Stimulated activated CD8-positive, alpha-beta memory T cell treated with anti-CD3 and anti-CD28 coated beads, Interleukin-15, amount 100 ng/mL, for 4 hours (primary cell): ENCODE measurements at regions not wholly inside any gene's neighbourhood (a gene's known extent, or its start where the extent isn't known, plus 50 kb on each side); places are given as distances from the start of the nearest gene placed in this dataset.
"Not testable (repeated sequence)": the region's sequence is repeated elsewhere in the genome, so short reads cannot be mapped to it uniquely, and the experiment has no call there.

ENCODE experiments used
- DNase-seq, 2 donors: peaks; one replicate each; pipeline ENCODE4 v3.0.0-alpha.2; 2020; ENCODE audit warnings: low read depth in 2 of 2

DNA sequence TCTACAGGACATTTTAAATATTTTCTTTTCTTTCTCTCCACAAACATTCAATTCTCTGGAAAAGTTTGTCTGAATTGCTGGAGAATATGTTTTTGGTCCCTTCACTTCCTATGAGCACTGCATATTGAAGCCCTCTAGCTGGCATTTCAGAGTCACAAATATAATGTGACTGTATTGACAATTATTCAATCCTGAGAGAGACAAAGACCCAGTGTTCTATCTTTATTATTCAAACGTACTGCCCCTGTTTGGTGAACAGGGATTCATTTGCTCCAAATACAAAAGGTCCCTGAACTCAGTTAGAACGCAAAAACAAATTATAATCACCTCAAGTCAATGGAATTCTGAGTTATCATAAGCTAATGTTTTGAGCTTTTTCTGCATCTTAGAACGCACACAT lies 173.1 kb upstream of the CDIN1 start:
- DNase-seq = no peak

DNA sequence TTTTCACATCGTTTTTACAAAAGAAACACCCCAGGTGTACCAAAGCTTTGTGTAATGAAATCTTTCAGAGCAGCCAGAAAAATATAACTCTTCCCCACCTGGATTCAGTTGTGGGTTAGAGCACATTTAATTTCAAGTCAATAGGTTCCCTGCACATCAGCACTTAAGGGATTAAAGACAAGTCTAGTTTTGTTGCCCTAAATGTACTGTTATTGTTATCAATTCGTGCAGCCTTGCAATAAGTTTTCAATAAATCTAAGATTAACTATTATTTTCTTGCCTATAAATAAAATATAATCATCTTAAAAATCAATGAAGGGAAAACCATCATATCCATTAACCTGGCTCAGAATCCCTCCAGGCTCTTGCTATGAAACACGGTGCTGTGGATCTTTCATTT lies 172.5 kb upstream of the CDIN1 start:
- DNase-seq = no peak

DNA sequence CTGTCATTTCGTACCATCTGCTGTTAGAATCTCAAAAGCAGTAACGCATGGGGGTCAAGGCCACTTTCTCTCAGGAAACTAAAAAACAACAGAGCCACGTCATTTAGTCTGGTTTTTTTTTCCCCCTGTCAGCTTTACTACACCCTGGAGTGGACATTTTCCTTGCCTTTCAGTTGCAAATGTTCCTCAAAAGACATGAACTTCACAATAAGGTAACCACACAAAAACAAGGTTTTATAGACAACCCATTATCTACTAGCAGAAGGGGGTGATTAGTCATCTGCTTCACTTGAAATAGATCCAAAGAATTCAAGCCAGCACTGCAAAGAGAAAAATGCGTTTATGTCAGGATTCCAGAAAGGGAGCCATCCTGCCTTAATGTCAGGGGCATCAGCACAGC lies 171.8 kb upstream of the CDIN1 start:
- no peak for DNase-seq

DNA sequence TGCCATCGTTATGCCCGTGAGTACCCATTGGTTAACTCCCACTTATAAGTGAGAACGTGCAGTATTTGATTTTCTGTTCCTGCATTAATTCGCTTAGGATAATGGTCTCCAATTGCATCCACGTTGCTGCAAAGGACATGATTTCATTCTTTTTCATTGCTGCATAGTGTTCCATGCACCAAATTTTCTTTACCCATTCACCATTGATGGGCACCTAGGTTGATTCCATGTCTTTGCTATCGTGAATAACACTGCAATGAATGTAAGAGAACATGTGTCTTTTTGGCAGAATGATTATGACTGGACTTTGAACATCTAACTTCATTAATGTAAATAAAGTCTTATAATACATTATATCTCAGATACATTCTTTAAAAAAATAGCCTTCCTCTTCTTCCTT lies 169.6 kb upstream of the CDIN1 start:
- no peak for DNase-seq

GRCh38 chr15:36414670-36415069 lies 164.8 kb upstream of the CDIN1 start:
- no peak for DNase-seq

- no peak for DNase-seq
Measured at GRCh38 chr15:36415643-36416042, 163.8 kb upstream of the CDIN1 start.

- DNase-seq = no peak
Measured at GRCh38 chr15:36422631-36423030, 156.8 kb upstream of the CDIN1 start.

- DNase-seq = no peak
Measured at GRCh38 chr15:36426691-36427090, 152.7 kb upstream of the CDIN1 start.

DNA sequence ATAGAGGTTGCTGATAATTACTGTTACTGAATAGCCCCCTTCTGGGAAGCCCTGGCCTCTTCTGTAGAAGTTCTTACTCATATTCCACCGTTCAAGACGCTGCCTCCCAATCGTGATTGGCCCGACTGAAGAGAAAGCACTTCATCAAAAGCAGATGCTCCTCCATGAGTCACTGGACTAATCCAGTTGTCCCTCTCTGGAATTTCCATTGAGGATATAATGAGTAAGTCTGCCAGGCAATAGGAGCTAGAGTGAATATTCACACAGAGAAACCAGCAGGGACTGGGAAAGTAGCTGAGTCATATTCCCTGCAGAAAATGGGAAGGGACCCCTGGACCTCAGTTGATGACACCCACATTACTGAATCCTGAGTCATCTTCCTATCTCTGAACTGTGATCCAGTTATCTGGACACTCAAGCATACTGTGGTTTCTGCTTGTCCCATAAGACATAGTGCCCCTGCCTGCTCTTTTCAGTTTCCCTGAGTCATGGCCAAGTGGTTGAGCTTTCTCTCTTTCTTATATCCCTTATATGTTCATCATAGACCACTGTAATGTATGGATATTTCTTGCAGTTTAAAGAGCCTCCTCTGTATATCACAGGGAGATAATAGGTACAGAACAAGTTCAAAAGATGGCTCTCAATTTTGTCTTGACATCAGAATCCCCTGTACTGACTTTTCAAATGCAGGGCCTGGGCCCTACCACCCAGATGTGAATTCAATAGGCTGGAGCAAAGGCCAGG lies 151.2 kb upstream of the CDIN1 start:
- DNase-seq = no peak

DNA sequence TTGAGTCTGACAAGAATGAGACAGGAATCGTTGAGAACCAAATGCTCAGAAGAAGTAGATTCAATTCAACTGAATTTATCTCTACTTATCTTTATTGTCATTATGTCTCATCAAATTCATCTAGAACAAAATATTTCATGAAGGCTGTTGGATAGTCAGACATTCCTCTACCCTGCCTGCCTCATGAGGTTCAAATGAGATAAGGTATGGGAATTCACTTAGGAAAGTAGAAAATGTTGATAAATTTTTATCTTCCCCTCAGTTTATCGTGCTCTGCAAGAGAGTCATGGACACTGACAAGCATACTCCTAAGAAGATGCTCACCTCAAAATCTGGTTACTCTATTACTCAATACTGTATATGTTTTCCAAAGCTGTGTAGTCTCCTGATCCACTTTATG lies 149.7 kb upstream of the CDIN1 start:
- no peak for DNase-seq

DNA sequence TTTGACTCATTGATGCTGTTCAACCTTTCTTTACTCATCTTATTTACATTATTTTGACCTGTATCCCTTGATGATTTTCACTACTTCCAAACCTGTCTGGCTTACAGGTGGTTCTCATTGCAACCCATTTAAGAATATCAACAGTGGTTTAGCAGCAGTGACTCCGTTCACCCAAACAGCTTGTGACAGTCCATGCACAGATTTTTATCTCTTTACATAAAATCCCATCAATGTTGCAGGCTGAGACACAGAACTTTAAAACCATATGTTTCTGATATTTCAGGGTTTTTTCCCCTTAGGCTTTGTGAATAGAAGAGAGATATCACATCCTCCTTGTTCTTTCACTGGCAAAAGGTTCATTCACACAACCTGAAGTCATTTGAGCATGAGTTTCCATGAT lies 149.1 kb upstream of the CDIN1 start:
- DNase-seq = no peak

DNA sequence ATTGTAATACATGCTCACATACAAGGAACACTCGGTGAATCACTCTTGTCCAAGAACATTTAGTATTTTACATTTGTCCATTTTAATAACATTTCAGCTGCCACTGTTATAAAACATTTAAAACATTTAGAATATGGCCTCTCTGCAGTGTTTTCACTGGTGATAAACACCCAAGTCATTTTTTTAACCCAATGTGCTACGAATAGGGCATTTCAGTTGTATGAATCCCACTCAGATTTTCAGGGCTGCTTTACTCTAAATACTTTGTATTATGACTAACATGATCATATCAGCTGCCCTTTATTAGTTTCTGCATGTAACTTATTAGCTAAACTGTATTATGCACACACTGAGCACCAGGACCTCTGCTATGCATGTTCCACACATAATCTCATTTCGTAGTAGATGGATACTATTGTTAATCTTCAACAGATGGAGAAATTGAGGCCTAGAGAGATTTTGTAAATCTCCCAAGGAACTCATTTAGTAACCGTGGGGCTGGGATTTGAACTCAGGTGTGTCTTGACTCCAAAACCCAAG lies 148.6 kb upstream of the CDIN1 start:
- no peak for DNase-seq

DNA sequence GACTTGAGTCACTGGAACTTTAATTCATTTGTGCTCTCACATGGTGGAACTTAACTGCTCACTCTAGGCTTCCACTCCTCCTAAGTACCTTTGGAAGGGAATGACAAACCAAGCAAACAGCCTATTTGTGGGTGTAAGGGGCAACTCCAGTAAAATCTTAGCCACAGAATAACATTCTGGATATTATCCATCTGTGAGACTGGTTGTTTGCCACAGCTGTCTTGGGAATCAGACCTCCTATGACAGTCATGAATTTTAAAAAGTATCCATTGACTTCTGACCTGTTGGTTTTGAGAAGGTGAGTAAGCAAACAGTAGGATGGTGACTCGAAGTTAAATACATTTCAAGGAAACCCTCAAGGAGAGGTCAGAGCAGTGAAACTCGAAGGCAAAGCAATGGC lies 147.3 kb upstream of the CDIN1 start:
- no peak for DNase-seq

GRCh38 chr15:36434177-36434576 lies 145.2 kb upstream of the CDIN1 start:
- no peak for DNase-seq

- DNase-seq = no peak
Measured at GRCh38 chr15:36438499-36438898, 140.9 kb upstream of the CDIN1 start.

DNA sequence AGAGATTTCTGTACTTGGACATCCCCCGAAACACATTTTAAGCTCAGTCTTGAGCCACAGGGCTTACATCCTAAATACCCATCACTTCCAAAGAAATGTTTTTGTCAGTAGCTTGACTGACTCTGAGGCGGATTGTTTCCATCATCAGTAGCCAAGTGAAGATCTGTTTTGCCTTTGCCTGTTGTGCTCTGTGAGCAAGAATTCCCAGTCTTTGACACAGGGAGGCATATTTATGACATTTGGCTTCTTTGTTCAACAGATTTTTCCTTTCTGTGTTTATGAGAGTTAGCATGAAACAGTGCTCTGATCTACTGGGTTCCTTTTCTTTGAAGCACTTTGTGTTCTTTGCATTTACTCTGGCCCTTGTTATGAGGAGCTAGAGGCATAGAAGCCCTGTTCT lies 132.1 kb upstream of the CDIN1 start:
- no peak for DNase-seq

- no peak for DNase-seq
Measured at GRCh38 chr15:36448418-36448817, 131.0 kb upstream of the CDIN1 start.

- DNase-seq = no peak
Measured at GRCh38 chr15:36449084-36449661, 130.3 kb upstream of the CDIN1 start.

DNA sequence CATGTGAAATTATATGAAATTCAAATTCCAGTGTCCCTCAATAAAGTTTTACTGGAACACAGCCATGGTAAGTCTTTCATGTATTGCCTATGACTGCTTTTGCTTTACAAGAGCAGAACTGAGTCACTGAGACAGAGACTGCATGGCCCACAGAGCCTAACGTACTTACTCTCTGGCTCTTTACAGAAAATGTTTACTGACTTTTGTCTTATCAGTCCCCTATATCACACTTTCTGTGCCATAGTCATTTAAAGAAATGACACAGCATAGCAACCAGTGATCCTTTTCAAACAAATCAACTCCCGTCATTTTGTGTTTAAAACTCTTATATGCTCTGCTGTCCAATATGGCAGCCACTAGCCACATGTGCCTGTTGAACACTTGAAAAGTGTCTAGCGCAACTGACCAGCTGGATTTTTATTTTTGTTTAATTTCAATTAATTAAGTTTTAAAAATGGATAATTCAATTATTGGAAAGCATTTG lies 129.7 kb upstream of the CDIN1 start:
- no peak for DNase-seq

DNA sequence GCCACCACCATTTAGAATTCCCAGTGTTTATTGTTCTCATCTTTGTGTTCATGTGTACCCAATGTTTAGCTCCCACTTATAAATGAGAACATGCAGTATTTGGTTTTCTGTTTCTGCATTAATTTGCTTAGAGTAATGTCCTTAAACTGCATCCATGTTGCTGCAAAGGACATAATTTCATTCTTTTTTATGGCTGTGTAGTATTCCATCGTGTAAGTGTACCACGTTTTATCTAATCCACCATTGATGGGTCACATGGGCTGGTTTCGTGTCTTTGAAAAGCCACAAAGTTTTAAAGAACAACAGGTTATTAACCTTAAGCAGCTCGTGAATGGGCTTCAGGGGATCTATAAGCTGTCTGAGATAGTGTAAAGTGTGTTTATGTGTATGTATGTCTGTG lies 125.2 kb upstream of the CDIN1 start:
- DNase-seq = not testable (repeated sequence)

DNA sequence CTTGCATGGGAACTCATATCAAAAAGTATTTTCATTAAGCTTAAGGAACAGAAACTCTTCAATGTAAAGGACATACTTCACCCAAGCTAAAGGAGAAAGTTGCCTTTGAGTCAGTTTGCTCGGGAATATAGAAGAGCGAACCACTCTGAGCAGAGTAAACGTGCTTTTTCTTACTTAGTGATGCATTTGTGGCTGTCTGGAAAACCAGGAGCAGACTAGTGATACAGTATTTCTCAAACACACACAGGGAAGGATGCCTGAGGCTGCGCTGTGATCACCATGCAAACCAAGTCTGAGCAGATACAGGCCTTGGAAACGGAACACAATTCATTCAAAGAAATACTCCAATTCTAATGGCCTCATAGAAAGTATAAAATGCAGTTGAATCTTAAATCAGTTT lies 121.0 kb upstream of the CDIN1 start:
- DNase-seq = no peak

- no peak for DNase-seq
Measured at GRCh38 chr15:36465304-36465703, 114.1 kb upstream of the CDIN1 start.

GRCh38 chr15:36468746-36469145 lies 110.7 kb upstream of the CDIN1 start:
- DNase-seq = no peak
